K562 (cell line): ENCODE measurements at regions not wholly inside any gene's neighbourhood (a gene's known extent, or its start where the extent isn't known, plus 50 kb on each side); places are given as distances from the start of the nearest gene placed in this dataset.
A peak's percentile ranks its signal among the peaks of the same experiment; 100 is the strongest.

Experiments used
- ARID1B ChIP-seq: fragments of 450-650 bp; IDR thresholded peaks from 2 replicates; pipeline ENCODE4 v1.6.1; 2016; ENCODE audit warnings: antibody characterized with exemption, mild to moderate bottlenecking, inconsistent platforms
- CHD2 ChIP-seq: IDR thresholded peaks from 2 replicates; pipeline ENCODE4 v1.6.1; 2011; ENCODE audit warnings: low read depth, low read length
- CREBBP ChIP-seq: IDR thresholded peaks from one replicate; pipeline ENCODE4 v1.6.1; 2012; ENCODE audit warnings: low read depth, mild to moderate bottlenecking, control low read depth, inconsistent platforms, low read length
- CTBP1 ChIP-seq: fragments of 450-650 bp; IDR thresholded peaks from 2 replicates; pipeline ENCODE4 v1.6.1; 2016; ENCODE audit warnings: borderline replicate concordance
- HEY1 ChIP-seq: fragments of 250-450 bp; sonication (Bioruptor Pico); IDR thresholded peaks from 2 replicates; pipeline ENCODE4 v1.5.0; 2020; ENCODE audit warnings: mild to moderate bottlenecking, moderate library complexity, borderline replicate concordance
- NFXL1 ChIP-seq: fragments of 450-650 bp; formaldehyde crosslinking; IDR thresholded peaks from 2 replicates; pipeline ENCODE4 v1.4.0; 2021; ENCODE audit warnings: mild to moderate bottlenecking
- PCBP2 ChIP-seq: fragments of 200-400 bp; formaldehyde crosslinking; IDR thresholded peaks from 2 replicates; pipeline ENCODE4 v1.6.1; 2018; ENCODE audit warnings: low read length, low read depth, mild to moderate bottlenecking, moderate library complexity; ENCODE audit not compliant: poor library complexity, severe bottlenecking
- SMC3 ChIP-seq: conservative IDR thresholded peaks from 2 replicates; pipeline ENCODE4 v1.6.1; 2011; ENCODE audit warnings: low read depth, low read length, improper control_type of control experiment; ENCODE audit not compliant: insufficient read depth
- SP2 ChIP-seq: IDR thresholded peaks from 2 replicates; pipeline ENCODE4 v1.6.1; 2011; ENCODE audit warnings: mild to moderate bottlenecking, low read depth, low read length, moderate library complexity; ENCODE audit not compliant: poor library complexity, severe bottlenecking; ENCODE audit errors: extremely low read depth
- TRIM24 ChIP-seq, 2 experiments: fragments of 450-650 bp; IDR thresholded peaks; 2 replicates each; pipeline ENCODE4 v1.6.1; 2016
- ZNF57 ChIP-seq: fragments of 450-650 bp; formaldehyde crosslinking; IDR thresholded peaks from 2 replicates; pipeline ENCODE4 v1.4.0; 2020; ENCODE audit warnings: mild to moderate bottlenecking, moderate library complexity
- ZNF668 ChIP-seq: fragments of 250-450 bp; sonication (Bioruptor Pico); IDR thresholded peaks from 2 replicates; pipeline ENCODE4 v1.8.0; 2022; ENCODE audit warnings: mild to moderate bottlenecking, inconsistent platforms
- TF ChIP-seq, protein P1 (sequence below), 2 experiments: fragments of 450-650 bp in 1 of 2; sonication (generic) in 1 of 2; formaldehyde crosslinking in 1 of 2; IDR thresholded peaks; 2 replicates each; pipeline versions ENCODE4 v1.7.1 to v1.9.0; 2016 to 2022; ENCODE audit warnings: inconsistent platforms in 1 of 2, mild to moderate bottlenecking in 1 of 2, missing genetic modification reagents in 1 of 2
- TF ChIP-seq, protein P2 (sequence below): fragments of 250-450 bp; sonication (Bioruptor Pico); IDR thresholded peaks from 2 replicates; pipeline ENCODE4 v1.5.0; 2021; ENCODE audit warnings: mild to moderate bottlenecking, moderate library complexity

DNA sequence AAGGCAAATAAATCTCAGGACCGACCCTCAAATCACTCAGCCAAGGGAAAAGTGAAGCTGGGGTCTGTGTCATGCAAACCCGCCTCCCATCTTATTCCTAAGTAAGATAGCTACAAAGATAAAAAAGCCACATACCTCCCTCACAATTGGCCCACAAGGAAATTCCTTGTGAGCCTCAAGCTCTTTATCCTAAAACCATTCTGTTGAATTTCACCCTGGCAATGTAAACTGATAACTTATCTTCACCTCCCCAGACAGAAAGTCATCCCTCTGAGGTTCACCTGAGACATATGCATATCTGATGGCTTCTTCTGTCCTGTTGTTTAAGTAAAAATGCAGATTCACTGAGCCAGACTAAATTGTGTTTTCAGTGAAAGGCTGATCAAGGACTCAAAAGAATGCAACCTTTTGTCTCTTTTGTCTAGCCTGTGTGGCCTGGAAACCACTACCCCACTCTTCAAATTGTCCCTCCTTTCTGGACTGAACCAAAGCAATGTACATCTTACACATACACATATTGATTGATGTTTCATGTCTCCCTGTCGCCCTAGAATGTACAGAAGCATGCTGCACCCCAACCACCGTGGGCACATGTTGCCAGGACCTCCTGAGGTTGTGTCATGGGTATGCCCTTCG, 91.3 kb downstream of the MFAP3L start (continued):
- TF ChIP-seq, protein P1, sequence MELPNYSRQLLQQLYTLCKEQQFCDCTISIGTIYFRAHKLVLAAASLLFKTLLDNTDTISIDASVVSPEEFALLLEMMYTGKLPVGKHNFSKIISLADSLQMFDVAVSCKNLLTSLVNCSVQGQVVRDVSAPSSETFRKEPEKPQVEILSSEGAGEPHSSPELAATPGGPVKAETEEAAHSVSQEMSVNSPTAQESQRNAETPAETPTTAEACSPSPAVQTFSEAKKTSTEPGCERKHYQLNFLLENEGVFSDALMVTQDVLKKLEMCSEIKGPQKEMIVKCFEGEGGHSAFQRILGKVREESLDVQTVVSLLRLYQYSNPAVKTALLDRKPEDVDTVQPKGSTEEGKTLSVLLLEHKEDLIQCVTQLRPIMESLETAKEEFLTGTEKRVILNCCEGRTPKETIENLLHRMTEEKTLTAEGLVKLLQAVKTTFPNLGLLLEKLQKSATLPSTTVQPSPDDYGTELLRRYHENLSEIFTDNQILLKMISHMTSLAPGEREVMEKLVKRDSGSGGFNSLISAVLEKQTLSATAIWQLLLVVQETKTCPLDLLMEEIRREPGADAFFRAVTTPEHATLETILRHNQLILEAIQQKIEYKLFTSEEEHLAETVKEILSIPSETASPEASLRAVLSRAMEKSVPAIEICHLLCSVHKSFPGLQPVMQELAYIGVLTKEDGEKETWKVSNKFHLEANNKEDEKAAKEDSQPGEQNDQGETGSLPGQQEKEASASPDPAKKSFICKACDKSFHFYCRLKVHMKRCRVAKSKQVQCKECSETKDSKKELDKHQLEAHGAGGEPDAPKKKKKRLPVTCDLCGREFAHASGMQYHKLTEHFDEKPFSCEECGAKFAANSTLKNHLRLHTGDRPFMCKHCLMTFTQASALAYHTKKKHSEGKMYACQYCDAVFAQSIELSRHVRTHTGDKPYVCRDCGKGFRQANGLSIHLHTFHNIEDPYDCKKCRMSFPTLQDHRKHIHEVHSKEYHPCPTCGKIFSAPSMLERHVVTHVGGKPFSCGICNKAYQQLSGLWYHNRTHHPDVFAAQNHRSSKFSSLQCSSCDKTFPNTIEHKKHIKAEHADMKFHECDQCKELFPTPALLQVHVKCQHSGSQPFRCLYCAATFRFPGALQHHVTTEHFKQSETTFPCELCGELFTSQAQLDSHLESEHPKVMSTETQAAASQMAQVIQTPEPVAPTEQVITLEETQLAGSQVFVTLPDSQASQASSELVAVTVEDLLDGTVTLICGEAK (IDR thresholded peaks at IDR 0.05), result no peak
- TF ChIP-seq, protein P1 (CRISPR knock-in tag; IDR thresholded peaks at IDR 0.05), result no peak
- TF ChIP-seq ZNF668, result no peak
- no peak for TF ChIP-seq CREBBP
- peak; percentile 85 for TF ChIP-seq ARID1B
- no peak for TF ChIP-seq CHD2
- peak; percentile 33; the same call in 1 of the 2 replicates for TF ChIP-seq CTBP1
- no peak for TF ChIP-seq HEY1 (CRISPR knock-in tag)
- no peak for TF ChIP-seq ZNF57 (CRISPR knock-in tag)
- TF ChIP-seq TRIM24 (IDR thresholded peaks at IDR 0.05), result 0 out of 4 replicates have a peak, but pooled peaks of 1 of the 2 experiments have one; percentile 44
- no peak for TF ChIP-seq PCBP2
- no peak for TF ChIP-seq SP2
- TF ChIP-seq, protein P2, sequence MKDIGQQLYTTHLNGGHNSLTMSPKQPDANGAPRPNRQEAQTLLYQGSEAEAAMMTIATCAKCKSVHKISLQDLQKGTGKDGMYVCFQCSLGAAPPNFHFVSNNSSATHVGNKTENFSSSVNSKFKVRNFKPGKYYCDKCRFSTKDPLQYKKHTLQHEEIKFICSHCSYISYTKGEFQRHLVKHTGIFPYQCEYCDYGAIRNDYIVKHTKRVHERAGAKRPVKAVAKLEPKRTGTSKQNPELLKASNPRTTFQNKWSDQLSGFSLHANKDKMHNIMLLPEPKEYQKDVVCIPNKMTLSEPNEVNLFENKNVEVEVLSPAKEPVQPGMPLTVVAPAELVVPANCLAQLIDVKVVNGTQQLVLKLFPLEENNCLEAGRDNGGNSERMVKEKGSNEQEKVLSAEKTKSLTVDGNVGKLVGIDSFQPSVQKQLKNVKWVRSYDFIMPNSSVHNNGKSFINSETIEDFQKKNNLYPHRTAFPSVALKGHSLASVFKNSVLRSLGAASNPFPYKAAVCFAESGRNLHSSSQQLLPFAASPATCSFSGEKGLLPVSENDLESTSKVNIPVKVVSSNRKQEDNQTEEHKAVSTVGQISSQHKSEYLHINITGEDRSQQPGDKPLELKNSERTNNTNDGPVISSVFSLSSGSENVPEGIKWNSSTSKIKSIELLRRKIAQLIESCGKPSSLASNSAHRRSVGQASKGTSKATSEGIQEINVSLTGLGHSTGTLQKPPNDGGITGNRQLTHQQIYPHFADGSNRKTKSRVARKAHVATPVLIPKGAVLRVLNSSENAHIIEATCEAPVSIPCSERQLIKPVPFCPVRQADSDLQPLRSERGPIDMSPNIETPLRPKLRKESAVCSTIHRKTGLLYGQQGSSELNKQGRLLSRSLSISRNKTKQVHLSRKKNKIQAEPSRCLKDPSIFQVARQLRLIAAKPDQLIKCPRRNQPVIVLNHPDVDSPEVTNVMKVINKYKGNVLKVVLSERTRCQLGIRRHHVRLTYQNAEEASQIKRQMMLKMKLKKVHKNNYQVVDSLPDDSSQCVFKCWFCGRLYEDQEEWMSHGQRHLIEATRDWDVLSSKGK (CRISPR knock-in tag), result no peak
- TF ChIP-seq NFXL1 (CRISPR knock-in tag), result no peak
- no peak for TF ChIP-seq SMC3
